ENCODE measurements at regions not wholly inside any gene's neighbourhood (a gene's known extent, or its start where the extent isn't known, plus 50 kb on each side); places are given as distances from the start of the nearest gene placed in this dataset.

GRCh38 chr1:208864366-208864965, 620.3 kb upstream of the PLXNA2 start:
- no peaks in the 10 kb centered on the region for H3K9me3 ChIP-seq (replicated peaks in 1 of 2; ENCODE audit: control insufficient read depth in 1 of 2, insufficient read depth in 1 of 2, low read length in 2 of 2)
- H2AFZ ChIP-seq (ENCODE audit: insufficient read depth, low read depth, low read length, poor library complexity, severe bottlenecking): no peak overlapping the region
- TF ChIP-seq, protein P1, sequence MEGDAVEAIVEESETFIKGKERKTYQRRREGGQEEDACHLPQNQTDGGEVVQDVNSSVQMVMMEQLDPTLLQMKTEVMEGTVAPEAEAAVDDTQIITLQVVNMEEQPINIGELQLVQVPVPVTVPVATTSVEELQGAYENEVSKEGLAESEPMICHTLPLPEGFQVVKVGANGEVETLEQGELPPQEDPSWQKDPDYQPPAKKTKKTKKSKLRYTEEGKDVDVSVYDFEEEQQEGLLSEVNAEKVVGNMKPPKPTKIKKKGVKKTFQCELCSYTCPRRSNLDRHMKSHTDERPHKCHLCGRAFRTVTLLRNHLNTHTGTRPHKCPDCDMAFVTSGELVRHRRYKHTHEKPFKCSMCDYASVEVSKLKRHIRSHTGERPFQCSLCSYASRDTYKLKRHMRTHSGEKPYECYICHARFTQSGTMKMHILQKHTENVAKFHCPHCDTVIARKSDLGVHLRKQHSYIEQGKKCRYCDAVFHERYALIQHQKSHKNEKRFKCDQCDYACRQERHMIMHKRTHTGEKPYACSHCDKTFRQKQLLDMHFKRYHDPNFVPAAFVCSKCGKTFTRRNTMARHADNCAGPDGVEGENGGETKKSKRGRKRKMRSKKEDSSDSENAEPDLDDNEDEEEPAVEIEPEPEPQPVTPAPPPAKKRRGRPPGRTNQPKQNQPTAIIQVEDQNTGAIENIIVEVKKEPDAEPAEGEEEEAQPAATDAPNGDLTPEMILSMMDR (IDR thresholded peaks at IDR 0.05): no peak
- H3K27ac ChIP-seq (ENCODE audit: low read depth in 1 of 2, low read length in 2 of 2): no peak overlapping the region
- no peak overlapping the region for H3K9ac ChIP-seq (ENCODE audit: insufficient read depth, low read length, poor library complexity, severe bottlenecking)
- no peaks in the 10 kb centered on the region for H3K79me2 ChIP-seq (ENCODE audit: insufficient read depth, low read length)
- intact Hi-C loops (cut with micrococcal nuclease): no loop called here
- H3K4me3 ChIP-seq (replicated peaks in 1 of 3; ENCODE audit: low read depth in 2 of 3, low read length in 3 of 3): no peak overlapping the region
- H3K27me3 Mint-ChIP-seq (ENCODE audit: low read depth in 3 of 3): peaks cover 0 to 1% (median 0%) of the 10 kb centered on the region in 3 donors
- WGBS (ENCODE audit: insufficient coverage): no CpG with 5 or more reads among the region's 1 CpG
- no peak for DNase-seq
- H3K9me3 Mint-ChIP-seq: peaks cover 0 to 7% (median 4%) of the 10 kb centered on the region in 7 donors
- H3K27me3 ChIP-seq (ENCODE audit: control insufficient read depth in 2 of 2, insufficient read depth in 2 of 2, low read length in 2 of 2): no peaks in the 10 kb centered on the region
- H4K20me1 ChIP-seq (ENCODE audit: insufficient read depth, low read length): no peaks in the 10 kb centered on the region
- H3K27ac Mint-ChIP-seq: peak overlapping the region in 1 of 7 donors; percentile 66
- no peaks in the 10 kb centered on the region for H3K36me3 Mint-ChIP-seq
- no peak overlapping the region for H3K4me3 Mint-ChIP-seq
- no peak overlapping the region for H3K4me2 ChIP-seq (replicated peaks; ENCODE audit: extremely low read depth, low read length, poor library complexity, severe bottlenecking)
- H3K4me1 Mint-ChIP-seq: no peaks in the 10 kb centered on the region
- no peaks in the 10 kb centered on the region for H3K4me1 ChIP-seq (ENCODE audit: control insufficient read depth in 1 of 2, insufficient read depth in 2 of 2, low read length in 2 of 2)
- H3K36me3 ChIP-seq (replicated peaks in 1 of 2; ENCODE audit: control insufficient read depth in 1 of 2, insufficient read depth in 2 of 2, low read length in 2 of 2): no peaks in the 10 kb centered on the region

GRCh38 chr1:208866386-208866955, 622.3 kb upstream of the PLXNA2 start:
- H3K36me3 ChIP-seq (replicated peaks in 1 of 2; ENCODE audit: control insufficient read depth in 1 of 2, insufficient read depth in 2 of 2, low read length in 2 of 2): no peaks in the 10 kb centered on the region
- no peak for DNase-seq
- H3K9me3 ChIP-seq (replicated peaks in 1 of 2; ENCODE audit: control insufficient read depth in 1 of 2, insufficient read depth in 1 of 2, low read length in 2 of 2): no peaks in the 10 kb centered on the region
- H3K27ac ChIP-seq (ENCODE audit: low read depth in 1 of 2, low read length in 2 of 2): no peak overlapping the region
- H3K4me1 Mint-ChIP-seq: no peaks in the 10 kb centered on the region
- H3K79me2 ChIP-seq (ENCODE audit: insufficient read depth, low read length): no peaks in the 10 kb centered on the region
- H3K4me3 ChIP-seq (replicated peaks in 1 of 3; ENCODE audit: low read depth in 2 of 3, low read length in 3 of 3): no peak overlapping the region
- no peak overlapping the region for H3K4me2 ChIP-seq (replicated peaks; ENCODE audit: extremely low read depth, low read length, poor library complexity, severe bottlenecking)
- no peak overlapping the region for H2AFZ ChIP-seq (ENCODE audit: insufficient read depth, low read depth, low read length, poor library complexity, severe bottlenecking)
- TF ChIP-seq, protein P1 (IDR thresholded peaks at IDR 0.05): no peak
- no peak overlapping the region for H3K9ac ChIP-seq (ENCODE audit: insufficient read depth, low read length, poor library complexity, severe bottlenecking)
- H3K4me1 ChIP-seq (ENCODE audit: control insufficient read depth in 1 of 2, insufficient read depth in 2 of 2, low read length in 2 of 2): no peaks in the 10 kb centered on the region
- no peak overlapping the region for H3K4me3 Mint-ChIP-seq
- H3K36me3 Mint-ChIP-seq: no peaks in the 10 kb centered on the region
- no peaks in the 10 kb centered on the region for H3K27me3 ChIP-seq (ENCODE audit: control insufficient read depth in 2 of 2, insufficient read depth in 2 of 2, low read length in 2 of 2)
- H3K27ac Mint-ChIP-seq: no peak overlapping the region
- H4K20me1 ChIP-seq (ENCODE audit: insufficient read depth, low read length): no peaks in the 10 kb centered on the region
- no CpG with 5 or more reads among the region's 3 CpGs for WGBS (ENCODE audit: insufficient coverage)
- intact Hi-C loops (cut with micrococcal nuclease): no loop called here
- H3K9me3 Mint-ChIP-seq: peaks cover 0 to 8% (median 2%) of the 10 kb centered on the region in 7 donors
- peaks cover 0 to 1% (median 0%) of the 10 kb centered on the region in 3 donors for H3K27me3 Mint-ChIP-seq (ENCODE audit: low read depth in 3 of 3)
